ENCODE measurements at regions not wholly inside any gene's neighbourhood (a gene's known extent, or its start where the extent isn't known, plus 50 kb on each side); places are given as distances from the start of the nearest gene placed in this dataset.

DNA sequence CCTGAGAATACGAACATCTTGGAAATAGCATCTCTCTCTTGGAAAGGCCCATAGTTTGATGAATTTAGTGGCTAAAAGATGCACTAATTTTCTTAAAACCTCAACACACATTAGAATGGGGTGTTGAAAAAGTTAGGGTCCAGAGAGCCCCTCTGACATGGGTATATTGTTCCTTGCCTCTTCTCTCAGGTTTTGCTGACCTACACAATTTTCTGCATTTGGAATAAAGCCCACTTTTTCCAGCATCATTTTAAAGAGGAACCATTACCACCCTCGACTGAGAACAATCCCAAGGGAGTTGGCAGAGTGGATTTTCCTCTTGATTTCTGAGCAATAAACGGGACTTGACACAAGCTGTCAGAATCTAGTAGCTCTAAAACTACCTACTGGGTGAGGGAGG, 156.1 kb downstream of the PMP22 start:
- DNase-seq, result no peak

DNA sequence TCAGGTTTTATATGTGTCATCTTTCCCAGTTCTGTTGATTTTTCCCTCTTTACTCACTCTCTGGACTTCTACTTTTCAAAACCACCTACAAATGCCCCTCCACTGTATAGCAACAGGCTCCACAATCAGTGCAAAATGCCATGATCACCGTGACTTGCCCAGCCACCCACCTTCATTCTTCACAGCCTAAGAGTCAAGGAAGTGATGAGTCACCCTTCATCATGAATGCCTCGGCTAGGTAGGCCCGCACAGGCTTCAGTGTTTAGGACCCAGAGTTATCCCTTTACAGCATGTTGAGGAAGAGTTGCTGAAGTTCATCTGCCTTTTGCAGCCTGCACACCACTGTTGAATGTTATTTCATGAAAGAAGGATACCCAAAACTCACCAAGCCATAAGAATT, 158.6 kb downstream of the PMP22 start:
- no peak for DNase-seq

DNA sequence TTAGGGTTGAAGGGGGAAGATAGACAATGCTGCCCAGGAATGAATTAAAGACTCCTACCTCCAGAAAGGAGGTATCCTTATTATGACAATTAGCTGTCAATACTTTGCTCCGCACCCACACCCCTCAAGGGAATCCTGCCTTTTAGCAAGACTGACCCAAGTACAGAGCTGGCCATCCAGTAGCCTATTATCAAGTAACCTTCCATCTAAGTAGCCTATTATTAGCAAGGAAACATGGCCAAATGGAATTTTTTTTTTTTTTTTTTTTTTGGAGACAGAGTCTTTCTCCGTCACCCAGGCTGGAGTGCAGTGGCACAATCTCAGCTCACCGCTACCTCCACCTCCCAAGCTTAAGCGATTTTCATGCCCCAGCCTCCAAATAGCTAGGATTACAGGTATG, 161.3 kb downstream of the PMP22 start:
- no peak for DNase-seq

DNA sequence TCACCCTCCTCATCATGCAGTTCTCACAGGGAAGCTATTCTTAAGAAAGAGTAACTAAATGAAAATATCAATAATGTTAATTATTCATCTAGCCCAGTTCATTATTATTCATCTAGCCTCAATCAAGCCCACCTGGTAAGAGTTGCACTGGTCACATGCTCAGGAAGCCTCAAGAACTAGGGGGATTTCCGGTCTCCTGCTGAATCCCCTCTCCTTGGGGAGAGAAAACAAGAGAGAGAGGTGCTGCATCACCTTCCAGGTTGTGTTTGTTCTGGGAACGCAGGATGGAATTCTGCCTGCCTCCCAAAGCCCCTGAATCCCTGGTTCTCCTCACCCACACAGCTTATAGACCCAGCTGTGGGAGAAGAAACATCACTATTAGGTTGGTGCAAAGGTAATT, 164.0 kb downstream of the PMP22 start:
- DNase-seq, result no peak

DNA sequence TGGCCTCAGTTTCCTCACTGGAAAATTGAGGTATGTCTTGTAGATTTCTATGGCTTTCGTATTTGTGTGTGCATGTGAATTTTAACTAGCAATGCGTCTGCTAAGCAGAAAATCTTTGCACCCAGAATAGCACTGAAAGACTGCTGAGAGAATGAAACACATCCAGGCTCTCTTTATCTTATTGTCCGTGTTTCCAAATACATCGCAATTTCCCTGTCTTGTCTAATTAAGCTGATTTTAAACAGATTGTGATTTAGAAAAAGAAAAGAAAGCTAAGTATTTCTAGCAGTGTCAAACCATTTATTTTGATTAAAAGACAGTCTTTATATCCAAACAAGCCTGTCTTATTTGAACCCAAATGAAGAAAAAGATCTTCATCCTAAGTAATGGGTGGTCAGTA, 168.6 kb downstream of the PMP22 start:
- DNase-seq, result no peak

DNA sequence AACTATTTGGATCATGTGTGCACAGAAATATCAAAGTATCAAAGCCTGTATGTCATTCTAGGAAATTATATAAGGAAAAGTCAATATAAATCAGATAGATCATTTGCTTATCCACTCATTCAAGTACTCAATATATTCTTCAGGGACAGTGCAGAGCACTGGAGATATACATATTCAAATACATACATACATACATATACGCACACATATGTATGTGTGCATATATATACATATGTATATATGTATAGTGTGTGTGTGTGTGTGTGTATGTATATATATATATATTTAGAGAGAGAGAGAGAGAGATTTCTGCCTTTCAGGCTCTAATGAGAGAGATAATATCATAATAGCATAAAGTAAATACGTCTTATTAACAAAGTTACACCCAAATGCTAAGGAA, 169.2 kb downstream of the PMP22 start:
- no peak for DNase-seq

DNA sequence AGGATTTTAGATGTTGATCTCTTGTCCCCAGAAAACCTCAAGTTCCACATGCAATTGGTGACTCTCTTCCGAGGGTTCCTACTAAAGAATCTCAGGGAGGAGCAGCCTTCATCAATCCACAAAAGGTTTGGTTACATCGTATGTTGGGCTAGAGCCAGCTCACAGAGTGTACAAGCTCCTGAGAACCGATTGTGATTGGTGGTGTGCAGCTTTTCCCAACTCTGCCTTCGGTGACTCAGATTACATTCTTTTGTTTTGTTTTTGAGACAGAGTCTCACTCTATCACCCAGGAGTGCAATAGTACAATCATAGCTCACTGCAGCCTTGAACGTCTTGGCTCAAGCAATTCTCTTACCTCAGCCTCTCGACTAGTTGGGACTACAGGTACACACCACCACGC, 172.4 kb downstream of the PMP22 start:
- DNase-seq, result no peak

DNA sequence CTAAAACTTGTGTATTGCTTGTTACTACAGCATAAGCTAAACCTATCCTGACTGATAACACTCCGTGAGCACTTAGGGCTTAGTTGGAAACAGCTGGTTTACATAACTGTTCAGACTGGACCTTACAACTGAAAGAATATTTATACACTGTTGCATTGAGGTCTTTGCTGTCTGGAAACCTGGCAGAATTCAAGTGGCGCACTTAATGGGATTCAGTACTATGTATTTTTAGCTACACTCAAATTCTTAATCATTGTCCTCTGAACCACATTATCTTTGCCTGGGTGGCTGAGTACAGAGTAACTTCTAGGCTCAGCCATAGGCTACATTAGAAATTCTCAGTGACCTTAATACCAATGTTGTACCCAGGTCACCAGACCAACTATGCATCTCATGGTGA, 172.9 kb downstream of the PMP22 start:
- no peak for DNase-seq

DNA sequence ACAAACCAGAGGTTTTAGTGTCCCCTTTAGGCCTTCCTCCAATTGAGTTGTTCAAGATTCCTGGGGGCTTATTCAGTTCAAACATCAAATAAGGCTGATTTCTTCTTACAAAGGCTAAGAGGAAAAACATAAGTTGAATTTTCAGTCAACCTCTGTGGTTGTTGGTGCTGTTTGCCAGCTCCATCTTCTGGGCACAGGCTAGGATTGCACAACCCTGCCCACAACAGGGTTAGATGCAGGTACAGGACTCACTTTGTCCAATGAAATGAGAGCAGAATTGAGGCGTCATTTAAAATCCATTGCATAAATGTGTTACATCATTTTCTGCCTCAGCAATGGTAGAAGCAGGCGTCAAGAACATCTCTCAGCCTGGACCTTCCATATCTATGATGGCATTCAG, 173.3 kb downstream of the PMP22 start:
- no peak for DNase-seq

DNA sequence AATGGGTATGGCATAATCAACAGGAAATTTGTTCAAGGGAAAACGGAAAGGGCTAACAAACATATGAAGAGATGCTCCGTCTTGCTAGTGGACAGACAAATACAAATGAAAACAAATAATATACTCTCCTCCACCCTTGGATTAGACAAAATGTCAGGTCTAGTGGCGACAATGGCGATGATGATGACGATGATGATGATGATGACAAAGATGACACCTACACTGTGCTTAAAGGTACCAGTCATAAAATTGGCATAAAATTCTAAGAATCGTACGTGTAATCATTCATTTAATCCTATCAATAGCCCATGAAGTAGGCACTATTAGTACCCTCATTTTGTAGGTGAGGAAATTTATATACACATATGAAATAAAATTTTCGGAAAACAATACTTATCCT, 174.6 kb downstream of the PMP22 start:
- no peak for DNase-seq

DNA sequence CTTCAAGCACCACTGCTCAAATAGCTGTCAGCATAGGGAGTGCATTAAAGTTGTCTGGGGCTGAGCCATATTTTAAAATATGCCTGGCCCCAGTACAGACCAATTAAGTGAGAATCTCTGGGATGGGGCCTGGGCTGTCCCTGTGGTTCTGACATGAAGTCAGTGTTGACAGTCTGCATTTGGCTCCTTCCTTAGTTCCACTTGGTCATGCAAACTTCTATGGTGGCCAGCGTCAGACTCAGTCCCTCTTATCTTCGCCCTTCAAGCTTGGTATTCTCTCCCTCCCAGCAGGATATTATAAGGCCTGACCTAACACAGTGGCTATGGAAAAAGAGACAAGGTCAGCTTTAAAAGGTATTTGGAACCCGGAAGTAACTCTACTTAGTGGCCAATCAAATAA, 177.2 kb downstream of the PMP22 start:
- DNase-seq, result no peak

DNA sequence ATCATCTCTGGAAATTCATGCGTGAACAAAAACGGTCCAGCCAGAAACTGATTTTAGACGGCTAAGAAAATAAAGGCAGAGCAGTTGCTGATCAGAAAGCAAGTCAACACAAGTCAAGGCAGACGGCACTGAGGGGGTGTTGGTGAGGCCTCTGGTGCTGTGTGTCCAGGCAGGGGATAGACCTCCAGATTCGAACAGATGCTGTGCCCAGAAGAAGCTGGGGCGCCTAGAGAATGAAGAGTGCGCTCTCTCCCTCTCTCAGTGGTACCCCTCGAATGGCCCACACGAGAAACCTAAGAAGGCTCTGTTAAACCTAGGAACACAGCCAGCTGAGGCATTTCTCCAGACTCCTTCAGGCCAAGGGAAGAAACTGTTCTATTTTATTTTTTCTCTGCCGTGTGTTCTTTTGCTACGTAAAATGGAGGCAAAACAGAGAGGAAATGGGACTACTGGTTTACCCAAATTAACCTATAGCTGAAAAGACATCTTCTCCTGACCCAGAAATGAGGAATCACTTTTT, 178.3 kb downstream of the PMP22 start:
- DNase-seq, result no peak

DNA sequence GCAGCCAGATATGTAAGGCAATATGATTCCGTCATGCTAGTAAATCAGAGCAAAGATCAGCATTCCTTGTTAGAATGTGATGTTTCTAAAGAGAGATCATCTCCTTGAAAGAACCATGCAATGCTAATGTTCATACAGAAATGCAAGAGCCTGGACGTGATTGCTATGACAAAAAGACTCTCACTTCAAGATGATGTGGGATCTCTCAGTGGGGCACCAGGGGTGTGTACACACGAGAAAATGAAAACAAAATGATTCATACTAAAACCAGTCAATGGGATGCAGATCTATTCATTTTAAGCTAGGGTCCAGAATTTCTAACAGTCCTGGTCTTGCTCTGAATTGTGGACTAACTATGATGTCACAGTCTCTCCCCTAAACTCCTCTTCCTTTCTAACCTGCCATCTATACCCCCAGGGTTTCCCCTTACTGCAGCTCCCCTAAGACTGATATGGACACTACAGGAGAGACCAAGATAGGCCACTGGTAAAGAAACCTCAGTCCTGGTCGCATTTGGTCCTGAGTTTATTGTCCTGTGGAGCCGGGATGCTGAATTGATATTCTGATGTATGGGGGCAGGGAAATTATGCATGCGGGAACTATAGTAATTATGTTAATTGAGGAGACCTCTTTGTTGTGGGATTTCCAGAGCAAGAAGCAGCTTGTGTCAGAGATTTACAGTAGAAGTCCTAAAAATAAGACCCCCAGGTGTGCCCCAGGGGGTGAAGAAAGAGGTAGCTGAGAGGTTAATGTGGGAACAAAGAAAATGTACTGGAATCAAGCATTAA, 179.0 kb downstream of the PMP22 start:
- no peak for DNase-seq

DNA sequence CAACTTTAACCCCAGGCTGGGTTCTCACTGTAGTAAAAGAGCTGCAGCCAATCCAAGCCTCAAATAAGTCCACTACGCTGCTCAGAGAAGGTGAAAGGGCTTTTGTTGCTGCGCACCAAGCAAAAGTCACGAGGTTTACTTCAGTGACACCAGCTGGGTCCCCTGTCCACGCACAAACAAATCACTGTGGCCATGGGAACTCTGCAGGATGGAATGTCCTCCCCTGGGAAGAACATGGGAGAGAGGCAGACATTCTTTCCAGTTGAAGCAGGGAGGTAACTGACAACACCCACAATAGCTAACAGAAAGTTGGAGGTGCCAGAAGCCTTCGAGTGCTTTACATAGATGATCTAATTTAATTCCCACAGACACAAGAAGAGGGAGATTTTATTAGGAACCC, 181.9 kb downstream of the PMP22 start:
- DNase-seq, result no peak

DNA sequence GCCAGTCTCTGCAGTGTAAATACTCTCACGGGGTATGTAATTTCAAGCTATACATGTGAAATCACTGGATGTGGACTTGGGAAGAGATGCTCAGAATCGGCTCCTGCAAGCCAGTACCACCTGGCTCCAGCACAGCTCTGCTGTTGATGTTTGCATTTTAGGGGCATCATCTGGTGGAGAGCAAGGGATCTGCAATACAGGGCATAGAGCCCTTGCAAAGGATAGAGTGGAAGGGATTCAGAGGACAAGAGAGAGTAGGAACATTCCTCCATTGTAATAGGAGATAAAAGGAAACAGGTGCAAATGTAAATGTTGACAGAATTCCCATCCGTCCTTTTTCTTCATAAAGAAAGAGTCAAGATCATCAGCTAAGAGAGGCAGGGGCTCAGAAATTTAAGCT, 184.1 kb downstream of the PMP22 start:
- no peak for DNase-seq

DNA sequence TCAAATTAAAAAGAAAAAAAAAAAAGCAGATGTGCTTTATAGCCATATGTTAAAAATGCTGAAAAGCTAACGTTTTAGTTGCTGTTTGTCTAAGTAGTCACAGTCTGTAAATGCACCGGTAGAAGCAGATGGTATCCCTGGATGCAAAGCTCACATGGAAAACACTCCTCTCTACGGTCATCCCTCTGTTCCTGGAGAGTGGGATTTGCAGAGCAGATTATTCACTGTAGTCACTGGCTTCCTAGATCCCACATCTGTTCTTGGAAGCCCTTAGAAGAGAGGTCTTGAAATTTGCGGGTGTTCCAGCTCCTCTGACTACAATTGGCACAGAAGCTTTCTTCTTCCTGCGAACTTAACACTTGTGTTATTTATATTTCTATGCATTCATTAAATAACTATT, 186.6 kb downstream of the PMP22 start:
- no peak for DNase-seq

DNA sequence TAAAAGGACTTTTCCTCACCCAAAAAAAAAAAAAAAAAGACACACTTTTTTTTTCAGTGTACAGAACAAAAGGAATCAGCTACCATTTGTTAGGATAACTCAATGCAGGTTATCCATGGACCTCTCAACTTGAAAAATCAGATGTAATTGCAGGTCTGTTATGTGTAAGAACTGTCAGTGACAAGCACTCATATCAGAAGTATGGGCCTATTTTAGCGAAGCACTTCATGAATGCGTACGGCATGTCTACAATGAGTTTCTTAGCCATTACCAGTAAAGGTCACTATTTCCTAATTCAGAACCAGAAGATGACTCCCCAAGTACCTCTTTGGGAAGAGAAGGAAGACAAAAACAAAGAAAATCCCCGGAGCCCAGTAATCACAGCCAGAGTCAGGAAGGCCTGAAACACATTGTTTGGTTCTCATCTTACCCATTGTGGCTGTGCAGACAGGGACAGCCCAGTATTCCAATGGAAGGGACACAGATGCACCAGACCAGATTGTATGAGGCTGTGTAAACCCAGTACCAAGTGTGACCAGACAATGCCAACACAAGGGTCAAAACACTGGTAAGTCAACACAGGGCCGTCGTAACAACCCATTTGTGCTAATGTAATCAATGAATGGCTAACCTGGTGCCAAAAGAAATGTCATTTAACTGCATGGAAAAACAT, 188.0 kb downstream of the PMP22 start:
- DNase-seq, result no peak

DNA sequence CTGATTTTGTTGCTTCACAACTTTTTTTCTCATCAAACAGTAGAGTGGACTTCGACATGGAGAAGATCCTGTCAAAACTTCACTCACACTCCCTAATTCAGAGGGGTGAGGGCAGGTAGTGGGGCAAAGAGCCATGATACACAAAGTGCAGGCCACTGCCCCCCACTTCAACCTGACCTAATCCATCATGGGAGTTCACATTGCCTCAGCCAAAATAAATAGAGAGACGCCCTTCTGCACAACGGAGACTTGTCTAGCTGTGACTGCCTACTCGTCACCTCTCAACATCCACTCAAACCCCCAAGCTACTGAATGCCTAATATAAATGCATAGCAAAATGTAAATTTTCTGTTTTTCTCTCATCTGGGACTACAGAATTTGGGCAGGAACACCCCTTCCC, 213.2 kb downstream of the PMP22 start:
- DNase-seq, result no peak

DNA sequence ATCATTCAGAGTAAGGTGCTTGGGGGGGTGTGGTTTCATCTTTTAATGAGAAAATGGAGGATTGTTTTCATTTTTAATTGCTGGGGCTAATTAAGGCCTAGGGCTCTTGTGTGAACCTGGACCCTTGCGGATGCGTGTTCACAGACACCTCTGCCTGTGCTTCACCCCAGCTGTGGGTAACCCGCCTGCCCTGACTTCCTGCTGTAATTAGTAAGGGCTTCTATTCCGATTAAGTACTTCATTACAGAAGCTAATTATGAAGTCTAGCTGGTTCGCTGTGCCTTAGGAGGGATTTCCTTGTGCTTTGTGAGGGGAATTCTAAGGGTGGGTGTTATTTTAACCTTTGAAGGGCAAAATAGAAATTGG, 215.3 kb downstream of the PMP22 start:
- DNase-seq, result no peak

DNA sequence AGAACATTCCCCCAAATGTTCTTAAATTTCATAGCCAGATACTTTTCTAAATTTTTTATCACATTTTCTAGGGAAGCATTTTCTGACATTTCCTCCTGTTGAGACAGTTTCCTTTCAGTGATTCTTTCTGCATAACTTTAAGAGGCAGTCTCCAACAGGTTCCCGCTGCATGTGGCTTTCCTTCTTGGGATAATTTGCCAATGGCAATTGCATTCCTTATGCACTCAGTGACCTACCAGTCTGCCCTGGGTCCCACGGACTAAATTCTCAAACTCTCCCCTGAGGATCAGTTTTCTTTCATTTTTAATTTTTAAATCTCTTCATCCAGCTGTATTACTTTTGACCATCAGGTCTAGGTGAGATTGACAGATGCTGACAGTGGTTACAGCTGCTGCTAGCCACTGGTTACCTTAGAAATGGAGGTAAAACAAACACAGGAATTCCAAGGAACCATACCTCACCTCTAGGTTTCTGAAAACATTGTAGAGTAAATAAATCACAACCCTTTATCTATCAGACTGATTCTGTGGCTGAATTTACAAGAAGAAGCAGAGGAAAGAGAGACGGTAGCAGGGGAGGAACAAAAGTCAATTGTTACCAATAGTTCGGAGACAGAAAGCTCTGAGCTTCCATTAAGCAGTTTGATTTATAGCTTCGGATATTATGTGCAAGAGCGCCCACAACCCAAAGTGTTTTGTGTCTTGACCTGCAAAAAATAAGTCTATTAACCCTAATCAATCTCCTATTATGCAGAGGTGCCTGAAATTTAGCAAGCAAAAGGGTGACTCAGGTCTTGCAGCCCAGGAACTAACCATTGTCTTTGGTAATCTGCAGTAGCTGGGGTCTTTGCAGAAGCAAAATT, 216.0 kb downstream of the PMP22 start:
- DNase-seq, result no peak

DNA sequence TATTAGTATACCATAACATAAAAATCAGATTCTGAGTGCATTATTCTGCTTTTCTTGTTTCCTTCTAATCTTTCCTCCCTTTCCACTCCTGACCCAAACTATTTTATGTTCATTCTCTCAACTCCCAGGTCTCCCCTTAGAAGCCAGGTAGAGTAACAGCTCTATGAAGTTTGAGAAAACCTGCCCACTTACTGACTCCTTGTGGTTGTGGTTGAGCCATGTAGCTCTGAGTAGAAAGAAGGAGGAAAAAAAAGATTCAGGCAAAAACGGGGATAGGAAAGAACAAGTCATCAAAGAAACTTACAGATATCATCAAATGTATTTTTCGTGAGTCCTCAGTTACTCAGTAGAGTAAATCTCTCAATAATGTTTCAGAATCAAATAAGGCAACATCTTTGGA, 216.7 kb downstream of the PMP22 start:
- DNase-seq, result no peak

DNA sequence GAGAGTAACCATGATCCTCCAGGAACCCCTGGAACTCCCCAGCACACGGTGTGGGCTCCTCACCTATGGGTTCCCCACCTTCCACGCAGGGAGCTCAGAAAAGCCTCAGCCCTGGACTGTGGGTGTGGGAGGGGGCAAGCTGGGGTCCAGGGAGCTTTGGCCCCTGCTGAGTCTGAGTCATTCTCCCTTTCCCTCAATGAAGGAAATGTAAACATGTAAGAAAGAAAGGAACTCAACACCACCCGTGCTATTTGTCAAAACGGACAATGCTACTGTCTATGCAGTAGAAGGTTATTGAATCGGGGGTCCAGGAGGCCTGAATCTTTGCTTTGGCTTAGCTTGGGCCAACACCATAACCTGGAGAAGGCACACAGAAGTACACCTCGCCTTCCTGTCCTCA, 222.8 kb downstream of the PMP22 start:
- DNase-seq, result no peak

DNA sequence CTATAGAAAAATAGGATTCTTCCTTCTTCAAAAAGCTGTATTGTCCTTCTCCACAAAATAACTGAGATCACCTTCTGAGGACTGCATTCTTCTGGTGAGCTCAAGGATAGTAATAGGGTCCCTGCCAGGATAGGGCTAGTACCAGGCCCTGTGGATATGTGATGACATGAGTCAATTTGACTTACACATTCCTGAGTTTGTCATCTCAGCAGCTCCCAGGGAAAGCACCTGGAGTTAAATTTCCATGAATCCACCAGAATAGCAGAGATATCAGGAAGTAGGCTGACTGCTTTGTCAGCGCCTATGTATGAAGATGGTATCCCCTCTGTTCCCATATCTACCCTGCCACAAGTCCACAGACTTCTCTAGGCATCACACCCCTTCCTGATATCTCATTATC, 225.8 kb downstream of the PMP22 start:
- no peak for DNase-seq

DNA sequence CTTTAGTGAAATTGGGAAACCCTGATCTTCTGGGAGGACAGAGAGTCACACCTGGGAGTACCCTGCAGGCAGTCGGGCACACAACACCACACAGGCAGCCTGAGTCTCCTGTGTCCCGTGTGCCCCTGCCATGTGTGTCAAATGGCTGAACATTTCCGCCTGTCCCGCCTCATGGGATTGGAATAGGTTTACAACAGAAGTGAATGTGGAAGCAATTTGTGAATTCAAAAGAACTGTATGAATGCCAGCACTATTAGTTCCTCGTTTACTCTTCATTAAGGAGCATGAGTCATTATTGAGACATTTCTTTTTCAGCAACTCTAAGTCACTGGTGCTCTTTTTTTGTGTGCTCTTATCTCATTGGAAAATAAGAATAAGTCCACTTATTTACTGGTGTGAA, 226.5 kb downstream of the PMP22 start:
- DNase-seq, result no peak
